Inferior parietal cortex (tissue), 1 donor: ENCODE measurements at regions not wholly inside any gene's neighbourhood (a gene's known extent, or its start where the extent isn't known, plus 50 kb on each side); places are given as distances from the start of the nearest gene placed in this dataset.
A peak's percentile ranks its signal among the peaks of the same experiment; 100 is the strongest.
"Not testable (repeated sequence)": the region's sequence is repeated elsewhere in the genome, so short reads cannot be mapped to it uniquely, and the experiment has no call there.

ENCODE experiments used
- DNase-seq: peaks from one replicate; pipeline ENCODE4 v3.0.0-alpha.2; 2016; ENCODE audit errors: extremely low spot score

DNA sequence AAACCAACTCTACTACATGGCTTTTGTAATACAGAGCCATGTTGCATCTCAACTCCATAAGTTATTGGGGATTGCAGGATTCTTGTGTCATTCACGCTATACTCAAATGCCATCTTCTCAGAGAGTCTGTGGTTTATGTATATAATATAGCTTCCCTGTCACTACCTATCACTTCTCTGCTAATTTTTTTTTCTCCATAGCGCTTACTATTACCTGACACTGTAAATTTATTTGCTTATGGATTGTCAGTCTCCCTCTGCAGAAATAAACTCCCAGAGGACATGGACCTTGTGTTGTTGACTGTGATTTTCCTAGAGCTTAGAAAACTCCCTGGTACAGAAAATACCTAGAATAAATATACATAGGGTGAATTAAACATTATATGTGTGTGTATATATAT, 990.5 kb downstream of the TBL1XR1 start:
- DNase-seq = no peak

DNA sequence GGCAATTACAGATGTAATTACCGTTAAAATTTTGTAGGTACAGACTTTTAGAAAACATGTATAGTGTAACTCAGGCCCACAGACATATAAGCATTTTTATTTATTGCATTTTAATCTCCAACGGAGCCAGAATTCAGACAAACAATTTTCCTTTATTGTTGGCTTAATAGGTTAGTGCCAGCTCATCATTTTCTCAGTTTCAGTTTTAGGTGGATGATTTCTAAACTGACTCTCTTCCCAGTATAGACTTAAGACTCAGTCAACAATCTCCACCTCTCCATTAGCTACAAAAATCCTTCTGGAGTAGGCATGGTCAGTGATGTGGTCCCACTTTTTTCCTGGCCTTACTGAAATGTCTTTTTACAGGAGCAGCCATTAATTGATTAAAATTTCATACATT, 994.6 kb downstream of the TBL1XR1 start:
- DNase-seq = no peak

- no peak for DNase-seq
These were observed 1004.1 kb downstream of the TBL1XR1 start for GRCh38 chr3:176193032-176193730.

DNA sequence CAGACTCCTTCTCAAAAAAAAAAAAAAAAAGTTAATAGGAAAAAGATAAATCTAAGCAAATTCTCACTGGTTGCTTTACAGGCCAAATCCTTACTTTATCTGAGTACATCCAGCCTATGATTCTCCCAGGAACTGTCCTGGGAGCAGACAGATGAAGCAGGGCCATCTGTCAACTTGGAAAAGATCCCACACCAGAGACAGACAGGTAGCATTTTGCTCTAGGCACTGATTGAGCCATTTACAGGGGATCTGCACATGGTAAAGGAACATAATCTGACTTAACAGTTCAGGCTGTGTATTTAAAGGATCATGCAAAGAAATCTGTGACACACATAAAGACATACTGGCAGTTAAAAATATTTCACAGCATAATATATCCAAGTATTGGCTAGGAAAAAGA, 1006.5 kb downstream of the TBL1XR1 start:
- DNase-seq = no peak

DNA sequence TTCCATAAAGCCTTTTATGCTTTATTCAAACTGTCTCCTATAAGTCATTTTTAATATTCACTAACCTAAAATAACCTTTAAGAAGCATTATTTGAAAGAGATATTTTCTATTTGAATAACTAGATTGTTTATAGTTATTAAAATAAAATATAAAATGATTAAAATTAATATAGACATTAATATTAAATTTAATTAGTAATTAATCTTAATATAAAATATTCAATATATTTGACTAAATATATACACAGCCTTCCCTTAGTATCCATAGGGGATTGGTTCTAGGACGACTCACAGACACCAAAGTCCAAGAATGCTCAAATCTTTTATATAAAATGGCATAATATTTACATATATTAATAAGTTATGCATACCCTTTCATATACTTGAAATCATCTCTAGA, 1014.1 kb downstream of the TBL1XR1 start:
- no peak for DNase-seq

GRCh38 chr3:176174060-176174459, 1023.2 kb downstream of the TBL1XR1 start:
- no peak for DNase-seq

DNA sequence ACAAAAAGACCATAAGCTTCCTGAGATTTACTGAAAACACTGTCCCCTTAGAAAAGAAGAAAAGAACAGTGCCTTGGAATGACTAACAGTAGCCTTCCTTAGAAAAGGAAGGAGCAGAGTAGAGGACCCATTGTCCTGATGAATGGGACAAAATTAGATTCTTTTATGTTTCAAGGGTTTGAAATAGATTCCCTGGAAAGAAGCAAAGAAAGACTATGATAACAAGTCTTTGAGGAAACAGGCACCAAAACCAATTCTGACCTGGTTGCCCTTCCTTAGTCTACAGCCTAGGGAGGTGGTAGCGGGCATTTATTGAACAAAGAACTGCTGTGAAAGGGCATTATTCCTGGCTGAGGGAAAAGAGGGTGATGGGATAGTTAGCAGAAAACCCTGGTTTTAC, 1024.8 kb downstream of the TBL1XR1 start:
- DNase-seq = no peak

DNA sequence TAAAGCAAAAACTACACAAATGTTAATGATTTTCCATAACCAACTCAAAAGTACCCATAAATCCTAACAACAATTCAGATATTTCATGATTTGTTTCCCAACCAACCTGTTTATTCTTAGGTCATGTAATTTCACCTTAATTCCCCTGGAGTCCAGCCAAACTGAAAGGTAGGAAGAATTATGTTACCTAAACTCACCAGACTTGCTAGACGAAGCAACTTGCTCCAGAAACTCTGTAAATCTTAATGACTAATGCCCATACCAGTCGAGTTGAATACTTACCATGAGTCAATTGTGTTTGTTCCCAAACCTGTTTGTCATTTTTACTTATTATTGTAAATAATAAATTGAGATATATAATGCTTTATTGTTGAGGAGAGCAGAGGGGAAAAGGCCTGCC, 1030.0 kb downstream of the TBL1XR1 start:
- no peak for DNase-seq

- no peak for DNase-seq
These were observed 1036.3 kb downstream of the TBL1XR1 start for GRCh38 chr3:176160997-176161396.

- DNase-seq = no peak
These were observed 1037.5 kb downstream of the TBL1XR1 start for GRCh38 chr3:176159796-176160195.

GRCh38 chr3:176155012-176155411, 1042.3 kb downstream of the TBL1XR1 start:
- no peak for DNase-seq

- DNase-seq = no peak
These were observed 1047.7 kb downstream of the TBL1XR1 start for GRCh38 chr3:176149567-176149966.

DNA sequence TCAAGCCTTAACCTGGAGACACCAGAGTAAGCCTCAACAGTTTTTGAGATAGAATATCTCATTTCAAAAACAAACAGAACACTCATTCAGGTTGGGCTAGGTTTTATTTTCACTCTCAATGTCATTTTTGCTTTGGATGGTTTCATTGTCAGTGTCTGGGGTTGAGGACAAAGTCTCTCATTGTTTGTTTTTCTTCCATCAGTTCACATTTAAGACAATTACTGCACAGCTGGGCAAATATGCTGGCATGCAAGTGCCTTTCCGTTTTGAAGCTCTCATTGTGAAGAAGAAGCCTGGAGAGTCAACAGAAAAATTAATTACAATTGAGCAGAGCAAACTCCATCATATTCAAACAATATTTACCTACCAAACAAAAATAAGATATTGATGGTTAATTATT, 1050.0 kb downstream of the TBL1XR1 start:
- DNase-seq = peak; percentile 54

DNA sequence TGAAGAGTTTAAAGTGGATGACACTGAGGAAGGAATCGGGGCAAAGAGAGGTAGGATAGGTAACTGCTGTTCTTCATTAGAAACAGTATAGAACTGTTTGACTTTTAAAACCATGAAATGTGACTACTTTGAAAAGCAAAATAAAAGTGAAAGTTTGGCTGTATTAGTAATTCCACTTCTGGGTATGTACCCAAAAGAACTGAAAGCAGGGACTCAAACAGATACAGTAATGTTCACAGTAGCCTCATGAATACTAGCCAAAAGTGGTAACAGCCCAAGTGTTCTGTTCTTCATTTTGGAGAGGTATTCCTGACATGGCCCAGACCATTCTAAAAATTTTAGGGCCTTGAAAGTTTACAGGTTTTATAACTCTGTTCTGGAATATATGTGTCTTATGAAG, 1055.4 kb downstream of the TBL1XR1 start:
- DNase-seq = no peak

GRCh38 chr3:176120507-176120906, 1076.8 kb downstream of the TBL1XR1 start:
- DNase-seq = no peak

- no peak for DNase-seq
These were observed 1077.5 kb downstream of the TBL1XR1 start for GRCh38 chr3:176119826-176120225.

DNA sequence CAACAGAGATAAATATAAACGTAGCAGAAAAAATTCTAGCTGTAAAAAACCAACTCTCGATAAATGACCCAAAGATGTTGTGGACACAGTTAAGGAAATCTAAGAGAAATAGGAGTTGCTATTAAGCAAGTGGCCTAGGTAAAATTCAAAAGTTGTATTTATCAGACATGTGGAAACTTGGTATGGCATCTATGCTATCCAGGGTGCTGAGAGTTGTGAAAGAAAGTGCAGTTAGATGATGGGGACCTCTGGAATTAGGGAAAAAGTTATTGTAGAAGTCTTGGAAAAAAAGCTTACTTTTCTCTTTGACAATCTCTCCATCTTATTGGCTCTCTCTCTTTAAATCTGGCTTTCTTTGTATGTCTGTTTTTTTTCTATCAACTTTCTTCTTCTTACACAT, 1090.9 kb downstream of the TBL1XR1 start:
- no peak for DNase-seq

- no peak for DNase-seq
These were observed 1100.3 kb downstream of the TBL1XR1 start for GRCh38 chr3:176097027-176097426.

DNA sequence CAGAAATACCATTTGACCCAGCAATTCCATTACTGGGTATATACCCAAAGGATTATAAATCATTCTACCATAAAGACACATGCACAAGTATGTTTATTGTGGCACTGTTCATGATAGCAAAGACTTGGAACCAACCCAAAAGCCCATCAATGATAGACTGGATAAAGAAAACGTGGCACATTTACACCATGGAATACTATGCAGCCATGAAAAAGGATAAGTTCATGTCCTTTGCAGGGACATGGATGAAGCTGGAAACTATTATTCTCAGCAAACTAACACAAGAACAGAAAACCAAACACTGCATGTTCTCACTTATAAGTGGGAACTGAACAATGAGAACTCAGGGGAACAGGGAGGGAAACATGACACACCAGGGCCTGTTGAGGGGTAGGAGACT, 1103.4 kb downstream of the TBL1XR1 start:
- DNase-seq = not testable (repeated sequence)

GRCh38 chr3:176090727-176091126, 1106.6 kb downstream of the TBL1XR1 start:
- DNase-seq = no peak

GRCh38 chr3:176088962-176089383, 1108.3 kb downstream of the TBL1XR1 start:
- no peak for DNase-seq

- no peak for DNase-seq
These were observed 1110.1 kb downstream of the TBL1XR1 start for GRCh38 chr3:176087066-176087697.

DNA sequence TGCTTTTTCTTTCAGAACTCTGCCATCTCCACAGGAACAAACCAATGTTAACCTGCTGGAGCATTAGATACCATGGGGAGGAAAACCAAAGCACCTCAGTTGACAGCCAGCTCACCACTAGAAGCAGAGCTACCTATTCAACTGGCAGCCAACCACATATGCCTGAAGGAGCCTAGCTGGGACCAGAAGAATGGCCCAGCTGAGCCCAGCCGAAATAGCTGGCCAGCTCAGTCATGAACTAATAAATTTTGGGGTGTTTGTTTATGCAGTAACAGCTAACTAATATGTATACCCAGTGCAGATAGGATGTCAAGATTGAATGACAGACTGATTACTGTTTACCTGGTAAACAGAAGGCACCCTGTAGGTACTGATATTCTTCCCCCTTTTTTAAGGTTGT, 1117.5 kb downstream of the TBL1XR1 start:
- no peak for DNase-seq

DNA sequence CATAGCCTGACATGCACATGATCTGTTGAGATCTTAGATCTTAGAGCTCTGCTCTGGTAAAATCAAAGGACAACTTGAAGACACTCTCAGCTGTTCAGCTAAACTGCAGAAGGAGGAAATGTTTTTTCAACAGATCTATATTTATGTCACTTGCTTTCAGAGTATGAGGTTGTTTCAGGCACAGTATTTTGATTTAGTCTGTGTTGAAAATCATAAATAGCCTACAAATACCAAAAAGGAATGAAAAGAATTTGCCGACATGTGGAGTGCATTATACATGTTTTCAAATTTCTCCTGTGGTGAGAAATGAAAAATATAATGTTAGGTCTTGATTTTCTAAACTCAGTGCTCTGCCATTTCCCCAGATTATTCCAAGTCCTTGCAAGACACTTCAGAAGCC, 1118.4 kb downstream of the TBL1XR1 start:
- DNase-seq = no peak
